ENCODE measurements at regions not wholly inside any gene's neighbourhood (a gene's known extent, or its start where the extent isn't known, plus 50 kb on each side); places are given as distances from the start of the nearest gene placed in this dataset.
"Not testable (repeated sequence)": the region's sequence is repeated elsewhere in the genome, so short reads cannot be mapped to it uniquely, and the experiment has no call there.

GRCh38 chr11:87780068-87780413 lies 395.2 kb downstream of the RAB38 start:
- TF ChIP-seq CTCF (IDR thresholded peaks at IDR 0.05; ENCODE audit: low read depth, low read length, missing control alignments) = no peak
- H3K4me3 ChIP-seq (ENCODE audit: low read depth, low read length) = no peak overlapping the region
- DNase-seq (ENCODE audit: low read depth) = no peak

GRCh38 chr11:87779276-87780067 lies 395.8 kb downstream of the RAB38 start:
- H3K4me3 ChIP-seq (ENCODE audit: low read depth, low read length) = no peak overlapping the region
- DNase-seq (ENCODE audit: low read depth) = no peak
- TF ChIP-seq CTCF (IDR thresholded peaks at IDR 0.05; ENCODE audit: low read depth, low read length, missing control alignments) = no peak

GRCh38 chr11:87778357-87778756 lies 396.9 kb downstream of the RAB38 start:
- no peak for DNase-seq (ENCODE audit: low read depth)
- no peak for TF ChIP-seq CTCF (IDR thresholded peaks at IDR 0.05; ENCODE audit: low read depth, low read length, missing control alignments)
- no peak overlapping the region for H3K4me3 ChIP-seq (ENCODE audit: low read depth, low read length)

- no peak for TF ChIP-seq CTCF (IDR thresholded peaks at IDR 0.05; ENCODE audit: low read depth, low read length, missing control alignments)
- no peak for DNase-seq (ENCODE audit: low read depth)
- H3K4me3 ChIP-seq (ENCODE audit: low read depth, low read length) = no peak overlapping the region
Measured at GRCh38 chr11:87775036-87775435, 400.2 kb downstream of the RAB38 start.

- no peak overlapping the region for H3K4me3 ChIP-seq (ENCODE audit: low read depth, low read length)
- no peak for DNase-seq (ENCODE audit: low read depth)
- no peak for TF ChIP-seq CTCF (IDR thresholded peaks at IDR 0.05; ENCODE audit: low read depth, low read length, missing control alignments)
Measured at GRCh38 chr11:87769661-87770060, 405.6 kb downstream of the RAB38 start.

- H3K4me3 ChIP-seq (ENCODE audit: low read depth, low read length) = no peak overlapping the region
- no peak for TF ChIP-seq CTCF (IDR thresholded peaks at IDR 0.05; ENCODE audit: low read depth, low read length, missing control alignments)
- DNase-seq (ENCODE audit: low read depth) = no peak
Measured at GRCh38 chr11:87767615-87768014, 407.6 kb downstream of the RAB38 start.

- DNase-seq (ENCODE audit: low read depth) = not testable (repeated sequence)
Measured at GRCh38 chr11:87764075-87764474, 411.2 kb downstream of the RAB38 start.

More at GRCh38 chr11:87764075-87764474, 411.2 kb downstream of the RAB38 start:
- not testable (repeated sequence) for H3K4me3 ChIP-seq (ENCODE audit: low read depth, low read length)
